ENCODE measurements at regions not wholly inside any gene's neighbourhood (a gene's known extent, or its start where the extent isn't known, plus 50 kb on each side); places are given as distances from the start of the nearest gene placed in this dataset.
"Not testable (repeated sequence)": the region's sequence is repeated elsewhere in the genome, so short reads cannot be mapped to it uniquely, and the experiment has no call there.

DNA sequence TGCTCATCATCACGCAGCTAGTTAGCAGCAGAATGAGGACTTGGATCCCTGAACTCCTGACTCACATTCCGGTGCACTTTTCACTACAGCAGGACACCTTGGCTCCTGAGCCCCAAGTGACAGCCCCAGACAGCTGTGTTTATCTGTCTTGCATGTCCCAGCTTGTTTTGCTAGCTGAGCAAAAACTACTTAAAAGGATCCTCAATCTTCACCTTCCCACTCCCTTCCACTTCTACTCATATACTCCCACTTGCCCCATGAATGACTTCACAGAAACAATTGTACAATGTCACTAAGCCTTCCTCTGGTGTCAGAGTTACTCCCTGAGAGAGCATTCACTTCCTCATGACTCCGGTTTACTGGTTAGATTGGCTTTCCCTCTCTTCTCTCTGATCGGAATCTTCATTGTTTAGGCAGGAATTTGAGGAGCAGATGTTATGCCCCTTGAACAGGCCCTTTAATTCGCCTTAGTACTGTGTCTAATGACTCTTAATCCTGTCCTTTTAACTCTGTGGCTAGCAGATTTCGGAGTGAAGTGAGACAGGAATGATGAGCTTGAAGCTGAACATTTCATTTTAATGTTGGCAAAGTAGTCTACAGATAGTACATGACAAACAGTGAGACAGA is 587.2 kb upstream of the CHD1 start:
- TF ChIP-seq CTCF, POLR2AphosphoS5 (IDR thresholded peaks at IDR 0.05): not testable (repeated sequence)
